Heart right ventricle (tissue), 16 donors: ENCODE measurements at regions not wholly inside any gene's neighbourhood (a gene's known extent, or its start where the extent isn't known, plus 50 kb on each side); places are given as distances from the start of the nearest gene placed in this dataset.

Source experiments
- ATAC-seq, 8 donors: fragments of 200-7000 bp; cut with Tn5 transposase; one replicate each; pipeline ENCODE4 v1.9.1; 2020; ENCODE audit warnings: mild to moderate bottlenecking in 8 of 8, moderate library complexity in 8 of 8, moderate number of reproducible peaks in 1 of 8
- DNase-seq, 2 donors: peaks; one replicate each; pipeline ENCODE4 v3.0.0-alpha.2; 2020
- H3K27ac ChIP-seq, 10 donors: fragments of 200-600 bp; sonication (generic) in 2 of 10; one replicate each; pipeline versions ENCODE4 v1.5.0 to v1.8.0; 2020 to 2022; ENCODE audit warnings: mild to moderate bottlenecking in 3 of 10
- H3K27me3 ChIP-seq, 7 donors: fragments of 200-600 bp; one replicate each; pipeline ENCODE4 v1.8.0; 2021 to 2022; ENCODE audit warnings: mild to moderate bottlenecking in 2 of 7
- H3K36me3 ChIP-seq, 9 donors: fragments of 200-600 bp; sonication (generic) in 1 of 9; one replicate each; pipeline versions ENCODE4 v1.5.0 to v1.8.0; 2020 to 2022; ENCODE audit warnings: mild to moderate bottlenecking in 2 of 9
- H3K4me1 ChIP-seq, 9 donors: fragments of 200-600 bp; sonication (generic) in 1 of 9; one replicate each; pipeline versions ENCODE4 v1.5.0 to v1.8.0; 2020 to 2022; ENCODE audit warnings: mild to moderate bottlenecking in 4 of 9
- H3K4me3 ChIP-seq, 10 donors: fragments of 200-600 bp; sonication (generic) in 2 of 10; one replicate each; pipeline versions ENCODE4 v1.5.0 to v1.8.0; 2020 to 2022; ENCODE audit warnings: mild to moderate bottlenecking in 7 of 10, moderate library complexity in 2 of 10
- H3K9me3 ChIP-seq, 11 donors: fragments of 200-600 bp in 10 of 11; sonication (generic) in 2 of 11; one replicate each; pipeline versions ENCODE4 v1.5.0 to v1.8.0; 2013 to 2022; ENCODE audit warnings: mild to moderate bottlenecking in 2 of 11, control low read depth in 1 of 11, moderate library complexity in 1 of 11
- WGBS, 2 donors: extraction: QIAGEN DNeasy Blood & Tissue Kit; methylation state at CpG; one replicate each; pipeline ENCODE4 v1.1.7; 2013; ENCODE audit warnings: inconsistent platforms in 1 of 2; 5-methylcytosine and 5-hydroxymethylcytosine counted together
- intact Hi-C, 10 donors: fragments of 100-400 bp; cut with DNase I; formaldehyde crosslinking; loops; one replicate each; pipeline versions ENCODE4 v1.11.1 to v1.14.2; 2022
- TF ChIP-seq, protein P1 (sequence below), 9 donors: fragments of 200-600 bp; sonication (generic) in 2 of 9; IDR thresholded peaks; one replicate each; pipeline versions ENCODE4 v1.5.0 to v1.8.0; 2021 to 2022; ENCODE audit warnings: antibody characterized with exemption in 9 of 9, mild to moderate bottlenecking in 5 of 9, moderate library complexity in 1 of 9
- donor health status: Arrhythmogenic right ventricular cardiomyopathy.
- donor health status: ischemic (EF 13 %, LVEDD 7.1; RV severe dilation, severe dysfunction).
- donor health status: healthy with polysubstance abuse.
- donor health status: DM: no; HTN: yes; CAD: no.
- donor health status: DM: no; HTN: no; CAD: no.
- donor health status: ischemic (EF 25% LVEDD 6.9; RV normal size, moderate dysfunction).
- donor health status: ischemic (EF 25% LVEDD 5.7; RV mildly dilated, moderate dysfunction).
- donor health status: healthy.
- donor health status: DM: yes; HTN: yes; CAD: no.
- donor health status: Ischemic cardiomyopathy.
- donor health status: ischemic (EF 35%, LVEDD 5.7; RV mildly dilated, moderate dysfunction).
- donor health status: nonischemic (EF 11% LVEDD 7.7; RV severe dilation, severe dysfunction).
- donor health status: DM: yes; HTN: yes; CAD: no.
- donor health status: PGD.
- donor health status: ischemic (EF 29% LVEDD 5.4; RV normal size, mild dysfunction).
- donor health status: nonischemic (EF 23%, LVEDD 6.1; RV moderate dilation, normal function).

DNA sequence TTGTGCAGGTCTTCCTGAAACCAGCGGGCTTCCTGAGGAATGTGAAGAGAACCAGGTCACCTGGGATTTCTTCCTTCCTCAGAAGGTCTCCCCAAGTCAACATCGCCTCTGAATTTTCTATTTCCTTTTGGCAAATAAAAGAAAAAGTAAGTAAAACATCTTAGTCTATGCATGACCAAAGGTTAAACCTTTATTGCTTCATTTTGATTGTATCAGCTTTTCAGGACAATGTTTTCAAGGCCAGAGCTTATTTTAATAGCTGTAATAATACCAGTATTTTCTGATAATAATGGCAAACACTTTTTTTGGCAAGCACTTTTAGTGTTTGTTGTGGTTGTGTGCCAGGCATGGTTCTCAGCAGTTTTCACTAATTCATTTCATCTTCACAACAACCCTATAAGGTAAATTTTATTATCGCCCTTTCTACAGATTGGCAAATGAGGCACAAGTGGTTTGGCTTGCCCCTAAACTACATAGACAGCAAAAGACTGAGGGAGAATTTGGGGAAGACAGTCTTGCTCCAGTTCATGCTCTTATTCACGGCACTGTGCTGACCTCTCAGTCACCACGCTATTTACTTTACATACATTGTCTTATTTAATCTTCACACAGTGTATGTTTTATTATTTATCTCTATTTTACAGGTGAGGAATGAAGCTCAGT, 110.4 kb downstream of the RPL22L1 start:
- intact Hi-C loops: no loop called here
- Histone ChIP-seq H3K9me3 (no peaks in the 10 kb centered on the region), H3K4me1 (peaks cover 0 to 3% (median 0%) of the 10 kb centered on the region in 9 donors), H3K36me3 (no peaks in the 10 kb centered on the region), H3K27me3 (no peaks in the 10 kb centered on the region), H3K4me3 (no peak overlapping the region), H3K27ac (no peak overlapping the region)
- DNase-seq (no peak), ATAC-seq (no peak)
- TF ChIP-seq, protein P1, sequence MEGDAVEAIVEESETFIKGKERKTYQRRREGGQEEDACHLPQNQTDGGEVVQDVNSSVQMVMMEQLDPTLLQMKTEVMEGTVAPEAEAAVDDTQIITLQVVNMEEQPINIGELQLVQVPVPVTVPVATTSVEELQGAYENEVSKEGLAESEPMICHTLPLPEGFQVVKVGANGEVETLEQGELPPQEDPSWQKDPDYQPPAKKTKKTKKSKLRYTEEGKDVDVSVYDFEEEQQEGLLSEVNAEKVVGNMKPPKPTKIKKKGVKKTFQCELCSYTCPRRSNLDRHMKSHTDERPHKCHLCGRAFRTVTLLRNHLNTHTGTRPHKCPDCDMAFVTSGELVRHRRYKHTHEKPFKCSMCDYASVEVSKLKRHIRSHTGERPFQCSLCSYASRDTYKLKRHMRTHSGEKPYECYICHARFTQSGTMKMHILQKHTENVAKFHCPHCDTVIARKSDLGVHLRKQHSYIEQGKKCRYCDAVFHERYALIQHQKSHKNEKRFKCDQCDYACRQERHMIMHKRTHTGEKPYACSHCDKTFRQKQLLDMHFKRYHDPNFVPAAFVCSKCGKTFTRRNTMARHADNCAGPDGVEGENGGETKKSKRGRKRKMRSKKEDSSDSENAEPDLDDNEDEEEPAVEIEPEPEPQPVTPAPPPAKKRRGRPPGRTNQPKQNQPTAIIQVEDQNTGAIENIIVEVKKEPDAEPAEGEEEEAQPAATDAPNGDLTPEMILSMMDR (IDR thresholded peaks at IDR 0.05): no peak
- WGBS, 2 donors: 67 to 72% methylated on average over 5 of the region's 5 CpGs

DNA sequence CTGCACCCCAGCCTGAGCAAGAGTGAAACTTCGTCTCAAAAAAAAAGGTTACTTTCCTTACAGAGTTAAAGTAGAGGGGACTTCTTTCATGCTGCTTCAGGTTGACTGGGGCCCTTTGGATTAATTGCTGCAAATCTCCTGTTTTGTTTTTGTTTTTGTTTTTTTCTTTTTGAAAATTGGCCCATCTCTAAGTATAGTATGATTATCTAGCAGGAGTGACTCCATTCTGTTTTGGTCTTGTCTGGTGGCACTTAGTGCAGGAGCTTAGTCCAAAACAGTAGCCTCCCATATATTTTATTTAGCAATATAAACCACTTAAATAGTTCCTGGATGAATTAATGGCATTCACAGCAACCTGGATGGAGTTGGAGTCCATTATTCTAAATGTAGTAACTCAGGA, 113.0 kb downstream of the RPL22L1 start:
- no peak overlapping the region for H3K4me3 ChIP-seq
- ATAC-seq (no peak), DNase-seq (no peak)
- intact Hi-C loops: no loop called here
- TF ChIP-seq, protein P1 (IDR thresholded peaks at IDR 0.05): no peak
- no peaks in the 10 kb centered on the region for H3K36me3 ChIP-seq
- peaks cover 0 to 17% (median 3%) of the 10 kb centered on the region in 9 donors for H3K4me1 ChIP-seq
- H3K27ac ChIP-seq: no peak overlapping the region
- 95 to 100% methylated on average over 1 of the region's 1 CpG for WGBS, 2 donors
- H3K9me3 ChIP-seq: no peaks in the 10 kb centered on the region
- H3K27me3 ChIP-seq: peaks cover 0 to 3% (median 0%) of the 10 kb centered on the region in 7 donors

DNA sequence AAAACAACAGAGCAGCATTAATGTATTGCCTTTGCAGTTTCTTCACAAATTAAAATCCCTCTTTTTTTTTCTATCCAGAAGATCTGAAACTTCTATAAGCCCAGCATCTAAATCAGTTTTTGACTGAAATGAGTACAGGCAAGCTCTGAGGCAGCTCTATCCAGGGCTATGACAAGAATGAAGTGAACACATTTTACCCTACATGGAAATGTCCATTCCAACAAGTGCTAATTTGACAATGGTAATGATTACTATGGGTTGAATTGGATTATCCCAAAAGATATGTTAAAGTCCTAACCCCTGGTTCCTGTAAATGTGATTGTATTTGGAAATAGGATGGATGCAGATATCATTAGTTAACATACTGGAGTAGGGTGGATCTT, 115.7 kb downstream of the RPL22L1 start:
- H3K36me3 ChIP-seq: no peaks in the 10 kb centered on the region
- ATAC-seq: no peak
- H3K9me3 ChIP-seq: no peaks in the 10 kb centered on the region
- intact Hi-C loops: no loop called here
- no peak for DNase-seq
- TF ChIP-seq, protein P1 (IDR thresholded peaks at IDR 0.05): no peak
- H3K4me1 ChIP-seq: peaks cover 2 to 26% (median 15%) of the 10 kb centered on the region in 9 donors
- no peak overlapping the region for H3K27ac ChIP-seq
- H3K27me3 ChIP-seq: peaks cover 0 to 3% (median 0%) of the 10 kb centered on the region in 7 donors
- no peak overlapping the region for H3K4me3 ChIP-seq

DNA sequence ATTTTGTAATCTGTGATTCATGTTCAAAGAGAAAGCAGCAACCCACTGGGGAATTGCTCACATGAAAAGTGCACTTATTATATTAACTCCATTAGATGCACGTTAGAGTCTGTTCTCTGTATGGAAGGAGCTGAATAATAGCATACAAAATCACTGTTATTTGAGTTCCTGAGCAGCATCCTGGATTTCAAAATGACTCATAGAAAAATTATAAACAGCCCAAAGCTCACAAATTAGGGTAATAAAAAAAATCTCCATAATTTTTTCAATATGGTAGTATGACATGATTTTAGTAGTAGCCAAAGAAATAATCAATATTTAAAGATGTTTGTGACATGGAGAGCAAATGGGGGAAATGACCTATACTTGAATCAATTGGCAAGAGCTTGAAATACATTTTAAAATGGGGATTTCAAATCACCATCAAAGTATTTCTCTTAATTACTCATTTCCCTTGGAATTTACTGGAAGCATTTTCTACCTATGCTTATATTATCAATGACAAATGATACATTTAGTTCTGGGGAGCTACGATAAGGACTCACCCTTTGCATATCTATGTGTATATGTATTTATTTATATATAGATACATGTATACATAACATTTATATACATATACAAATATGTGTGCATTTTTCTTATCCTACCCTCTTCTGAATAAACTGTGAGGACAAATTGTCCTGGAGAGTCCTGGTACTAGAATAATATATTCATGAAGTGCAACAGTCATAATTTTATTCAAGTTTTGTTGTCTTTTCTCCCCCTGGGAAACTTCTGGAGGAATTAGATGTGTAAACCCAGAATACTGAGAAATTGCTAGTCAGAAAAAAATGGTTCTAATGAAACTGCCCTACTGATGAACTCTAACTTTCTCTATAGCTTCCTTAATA, 116.3 kb downstream of the RPL22L1 start:
- H3K4me1 ChIP-seq: peaks cover 2 to 26% (median 15%) of the 10 kb centered on the region in 9 donors
- TF ChIP-seq, protein P1 (IDR thresholded peaks at IDR 0.05): no peak
- intact Hi-C loops: no loop called here
- peaks cover 0 to 3% (median 0%) of the 10 kb centered on the region in 7 donors for H3K27me3 ChIP-seq
- H3K4me3 ChIP-seq: no peak overlapping the region
- H3K27ac ChIP-seq: no peak overlapping the region
- 69 to 78% methylated on average over 2 of the region's 2 CpGs for WGBS, 2 donors
- no peaks in the 10 kb centered on the region for H3K36me3 ChIP-seq
- no peaks in the 10 kb centered on the region for H3K9me3 ChIP-seq
- DNase-seq (no peak), ATAC-seq (no peak)
